NAMALWA (cell line): ENCODE measurements at regions not wholly inside any gene's neighbourhood (a gene's known extent, or its start where the extent isn't known, plus 50 kb on each side); places are given as distances from the start of the nearest gene placed in this dataset.

ENCODE experiments used
- DNase-seq: peaks from one replicate; pipeline ENCODE4 v3.0.0-alpha.2; 2015; ENCODE audit warnings: low spot score

- no peak for DNase-seq
Measured at GRCh38 chr13:60286707-60287106, 110.3 kb upstream of the TDRD3 start.

GRCh38 chr13:60288569-60288968 is 108.5 kb upstream of the TDRD3 start:
- no peak for DNase-seq

DNA sequence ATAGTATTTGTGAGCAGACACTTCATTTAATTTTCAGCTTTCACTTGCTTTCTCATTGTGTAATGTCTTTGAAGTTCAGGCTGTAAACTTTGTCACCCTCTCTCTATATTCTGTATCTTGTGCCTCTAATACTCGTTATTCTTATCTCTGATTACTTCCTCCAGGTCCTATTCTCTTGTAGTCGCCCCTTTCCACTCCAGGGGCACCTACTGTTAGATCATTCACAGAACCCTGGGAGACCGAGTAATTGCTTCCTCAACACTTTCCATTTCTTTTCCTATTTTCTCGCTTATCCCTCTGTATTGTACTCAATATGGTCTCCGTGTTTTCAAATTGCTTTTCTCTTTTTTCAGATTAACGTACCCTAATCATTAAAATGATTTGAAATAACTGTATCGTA is 93.9 kb upstream of the TDRD3 start:
- DNase-seq: no peak

DNA sequence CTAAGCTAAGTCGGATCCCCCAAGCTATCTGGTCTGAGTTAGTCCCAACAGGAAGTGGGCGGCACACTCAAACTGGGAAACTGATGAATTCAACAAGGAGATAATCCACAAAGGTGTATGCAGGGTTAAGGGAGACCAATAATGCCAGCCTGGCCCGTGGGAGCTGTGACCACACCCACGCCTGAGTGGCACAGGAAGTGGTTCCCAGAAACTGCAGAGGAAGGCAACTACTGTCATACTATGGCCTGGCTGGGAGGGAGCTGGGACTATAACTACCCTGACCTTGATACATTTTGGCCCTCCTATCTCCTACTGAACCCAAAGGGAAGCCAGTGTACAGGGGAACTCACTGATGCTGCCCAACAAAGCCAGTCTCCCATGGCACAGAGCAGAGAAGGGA is 85.5 kb upstream of the TDRD3 start:
- DNase-seq: no peak

GRCh38 chr13:60312851-60313505 is 84.0 kb upstream of the TDRD3 start:
- no peak for DNase-seq

- DNase-seq: no peak
Measured at GRCh38 chr13:60318186-60318585, 78.8 kb upstream of the TDRD3 start.

DNA sequence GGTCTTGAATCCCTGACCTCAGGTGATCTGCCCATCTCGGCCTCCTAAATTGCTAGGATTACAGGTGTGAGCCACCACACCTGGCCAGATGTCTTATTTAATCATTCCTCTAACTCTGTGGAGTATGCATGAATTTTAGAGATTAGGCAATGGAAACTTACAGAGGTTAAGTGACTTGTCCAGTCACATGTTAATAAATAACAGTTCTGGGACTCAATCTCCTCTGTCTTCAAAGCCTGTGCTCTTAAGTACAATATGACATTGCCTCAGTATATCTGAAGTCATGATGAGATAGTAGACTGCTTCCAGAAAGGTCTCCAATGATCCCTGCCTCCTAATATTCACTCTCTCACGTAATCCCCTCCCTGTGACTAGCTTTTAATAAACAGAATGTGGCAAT is 72.9 kb upstream of the TDRD3 start:
- DNase-seq: no peak

- DNase-seq: peak; percentile 41
Measured at GRCh38 chr13:60326273-60326672, 70.7 kb upstream of the TDRD3 start.

GRCh38 chr13:60327511-60327910 is 69.5 kb upstream of the TDRD3 start:
- no peak for DNase-seq

DNA sequence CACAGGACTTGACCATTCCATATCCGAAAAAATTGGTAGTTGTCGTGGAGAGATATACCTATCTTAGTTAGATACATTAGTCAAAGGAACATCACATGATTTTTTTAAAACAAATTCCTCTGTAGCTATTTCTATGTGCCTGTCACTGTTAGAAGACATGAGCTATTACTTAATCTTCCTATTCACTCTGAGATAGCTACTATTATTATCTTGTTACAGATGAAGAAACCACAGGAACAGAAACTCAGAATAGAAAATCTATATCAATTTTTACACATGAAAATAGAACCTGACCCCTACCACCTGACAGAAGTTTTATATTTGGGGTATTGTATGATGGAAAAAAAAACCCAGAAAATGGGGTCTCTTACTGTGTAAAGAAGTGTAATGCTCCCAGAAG is 68.9 kb upstream of the TDRD3 start:
- DNase-seq: no peak

- peak; percentile 61 for DNase-seq
Measured at GRCh38 chr13:60329221-60329923, 67.6 kb upstream of the TDRD3 start.

DNA sequence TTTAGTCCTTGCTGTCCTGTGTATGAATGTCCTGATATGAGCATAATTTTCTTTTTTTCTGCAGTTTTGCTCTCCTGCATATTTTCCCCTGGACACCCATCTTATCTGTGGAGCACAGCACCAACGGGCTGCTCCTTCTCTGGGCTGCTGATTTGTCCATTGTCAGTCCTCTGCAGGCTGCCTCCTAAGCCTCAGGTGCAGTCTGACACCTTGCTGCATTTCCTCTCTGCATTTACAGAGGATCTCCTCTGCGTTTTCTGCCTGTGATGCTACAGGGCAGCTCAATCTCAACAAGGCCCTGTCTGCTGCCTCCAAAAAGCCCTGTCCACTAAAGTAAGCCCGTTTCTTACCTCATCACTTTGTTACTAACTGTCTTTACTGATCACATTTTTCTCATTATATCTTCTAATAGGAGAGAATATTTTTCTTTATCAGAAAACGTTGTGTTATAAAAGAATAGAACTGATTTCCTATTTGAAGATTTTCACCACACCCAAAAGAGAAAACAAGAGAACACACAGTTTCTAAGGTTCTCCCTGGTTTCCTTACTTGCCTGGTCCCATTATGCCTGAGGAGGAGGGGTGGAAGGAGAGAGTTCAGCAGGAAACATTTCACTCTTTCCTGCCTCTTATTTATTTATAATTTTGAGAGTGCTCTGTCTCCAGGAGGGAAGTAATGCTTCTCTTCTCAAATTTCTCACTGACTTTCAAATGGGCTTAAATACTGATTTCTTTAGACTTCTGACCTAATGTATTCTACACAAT is 65.6 kb upstream of the TDRD3 start:
- DNase-seq: no peak

GRCh38 chr13:60332682-60333081 is 64.3 kb upstream of the TDRD3 start:
- DNase-seq: no peak

DNA sequence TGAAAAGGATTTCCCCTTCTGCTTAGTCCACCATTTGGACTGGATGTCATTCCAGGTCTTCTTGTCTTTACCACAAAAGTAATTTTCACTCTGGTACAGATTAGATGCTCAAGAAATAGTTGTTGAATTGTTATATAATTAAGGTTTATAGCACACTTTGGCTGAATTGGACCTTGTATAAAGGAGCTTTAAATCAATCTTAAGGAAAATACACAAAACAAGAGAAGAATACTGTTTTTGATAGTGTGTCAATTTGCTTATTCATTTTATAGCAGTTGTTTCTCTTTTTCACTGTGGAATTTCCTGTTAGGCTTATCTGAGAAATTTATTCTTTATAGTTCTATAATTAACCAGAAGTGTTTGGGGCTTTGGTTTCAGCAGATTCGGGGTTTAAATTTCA is 62.7 kb upstream of the TDRD3 start:
- no peak for DNase-seq

DNA sequence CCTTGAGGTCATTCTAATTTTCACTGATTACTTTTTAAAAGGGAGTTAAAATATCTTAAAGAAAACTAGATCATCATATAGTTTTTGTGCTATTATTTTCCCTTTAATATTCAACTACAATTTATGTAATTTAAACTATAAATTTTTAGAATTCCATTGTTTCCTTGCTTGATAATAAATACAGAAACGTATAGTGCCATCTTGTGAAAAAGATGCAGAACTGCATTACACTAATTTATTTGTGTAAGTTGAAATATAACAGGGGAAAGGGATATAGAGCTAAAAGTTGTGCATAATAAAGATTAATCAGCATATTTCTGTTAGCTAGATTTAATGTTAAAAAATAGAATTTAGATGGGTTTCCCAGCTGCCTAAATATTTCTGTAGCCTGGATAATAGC is 61.5 kb upstream of the TDRD3 start:
- DNase-seq: peak; percentile 57

GRCh38 chr13:60338754-60339153 is 58.3 kb upstream of the TDRD3 start:
- no peak for DNase-seq

- DNase-seq: no peak
Measured at GRCh38 chr13:60343978-60344377, 53.0 kb upstream of the TDRD3 start.

GRCh38 chr13:60347174-60347573 is 49.8 kb upstream of the TDRD3 start:
- no peak for DNase-seq
